ENCODE measurements at regions not wholly inside any gene's neighbourhood (a gene's known extent, or its start where the extent isn't known, plus 50 kb on each side); places are given as distances from the start of the nearest gene placed in this dataset.

DNA sequence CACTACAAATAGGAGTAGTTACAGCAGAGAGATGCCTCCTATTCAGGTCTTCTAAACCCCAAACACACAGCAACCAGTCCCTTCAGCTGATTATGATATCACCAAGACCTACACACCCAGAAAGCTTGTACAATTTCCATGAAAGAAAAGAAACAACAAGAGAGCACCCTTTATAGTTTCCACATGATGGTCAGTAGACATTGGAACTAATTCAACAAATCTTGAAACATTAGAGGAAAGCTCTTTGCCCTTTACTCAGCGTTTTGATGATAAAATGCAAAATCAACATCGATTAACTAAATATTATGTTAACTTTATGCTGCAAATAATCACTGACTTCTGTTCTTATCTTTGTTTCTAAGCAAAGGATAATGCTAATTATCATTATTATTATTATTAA lies 393.6 kb upstream of the ID2 start:
- no peak overlapping the region for H2BK15ac ChIP-seq (ENCODE audit: low read depth, low read length)
- WGBS (ENCODE audit: extremely low coverage, insufficient read length, low lambda C conversion rate) = no CpG with 5 or more reads among the region's 2 CpGs

More for the DNA sequence above, 393.6 kb upstream of the ID2 start:
- Histone ChIP-seq H3K14ac (ENCODE audit: insufficient read depth, low read length) (no peak overlapping the region), H4K20me1 (ENCODE audit: control insufficient read depth, insufficient read depth, insufficient read length) (no peaks in the 10 kb centered on the region), H4K5ac (ENCODE audit: insufficient read length, low read depth, low read length) (no peak overlapping the region), H3K4me1 (ENCODE audit: insufficient read depth, low read length) (no peaks in the 10 kb centered on the region), H3K23ac (ENCODE audit: insufficient read length, low read depth, low read length) (no peak overlapping the region), H3K9ac (ENCODE audit: extremely low read depth, insufficient read length, low read length) (no peak overlapping the region), H3K9me3 (ENCODE audit: control insufficient read depth, low read depth, low read length) (no peaks in the 10 kb centered on the region), H3K56ac (ENCODE audit: insufficient read length, low read depth, low read length) (no peak overlapping the region), H4K91ac (ENCODE audit: insufficient read length, low read depth, low read length) (no peak overlapping the region), H3T11ph (ENCODE audit: low read length) (no peak overlapping the region), H2BK5ac (ENCODE audit: insufficient read length, low read length) (no peak overlapping the region), H3K4ac (ENCODE audit: low read depth, low read length) (no peak overlapping the region), H4K8ac (replicated peaks; ENCODE audit: insufficient read length, low read depth, low read length) (no peak overlapping the region), H2AK5ac (ENCODE audit: insufficient read length, low read length) (no peak overlapping the region), H2AFZ (ENCODE audit: low read length) (no peak overlapping the region), H2BK12ac (ENCODE audit: insufficient read length, low read depth, low read length) (no peak overlapping the region), H3K23me2 (ENCODE audit: insufficient read length, low read depth, low read length, poor library complexity, severe bottlenecking) (no peaks in the 10 kb centered on the region), H2BK120ac (ENCODE audit: low read depth, low read length, poor library complexity, severe bottlenecking) (no peak overlapping the region), H3K4me2 (ENCODE audit: insufficient read depth, insufficient read length, low read length) (no peak overlapping the region), H3K27me3 (ENCODE audit: insufficient read depth, low read length) (no peaks in the 10 kb centered on the region), H2BK20ac (ENCODE audit: low read depth, low read length, poor library complexity, severe bottlenecking) (no peak overlapping the region), H3K18ac (ENCODE audit: insufficient read length, low read depth, low read length) (no peak overlapping the region), H3K27ac (ENCODE audit: insufficient read length, low read depth, low read length) (no peak overlapping the region), H3K79me1 (ENCODE audit: insufficient read depth, low read depth, low read length, poor library complexity, severe bottlenecking) (no peaks in the 10 kb centered on the region), H3K79me2 (ENCODE audit: insufficient read depth, low read length) (no peaks in the 10 kb centered on the region)
- no peak overlapping the region for H3K4me3 Mint-ChIP-seq
- TF ChIP-seq, protein P1, sequence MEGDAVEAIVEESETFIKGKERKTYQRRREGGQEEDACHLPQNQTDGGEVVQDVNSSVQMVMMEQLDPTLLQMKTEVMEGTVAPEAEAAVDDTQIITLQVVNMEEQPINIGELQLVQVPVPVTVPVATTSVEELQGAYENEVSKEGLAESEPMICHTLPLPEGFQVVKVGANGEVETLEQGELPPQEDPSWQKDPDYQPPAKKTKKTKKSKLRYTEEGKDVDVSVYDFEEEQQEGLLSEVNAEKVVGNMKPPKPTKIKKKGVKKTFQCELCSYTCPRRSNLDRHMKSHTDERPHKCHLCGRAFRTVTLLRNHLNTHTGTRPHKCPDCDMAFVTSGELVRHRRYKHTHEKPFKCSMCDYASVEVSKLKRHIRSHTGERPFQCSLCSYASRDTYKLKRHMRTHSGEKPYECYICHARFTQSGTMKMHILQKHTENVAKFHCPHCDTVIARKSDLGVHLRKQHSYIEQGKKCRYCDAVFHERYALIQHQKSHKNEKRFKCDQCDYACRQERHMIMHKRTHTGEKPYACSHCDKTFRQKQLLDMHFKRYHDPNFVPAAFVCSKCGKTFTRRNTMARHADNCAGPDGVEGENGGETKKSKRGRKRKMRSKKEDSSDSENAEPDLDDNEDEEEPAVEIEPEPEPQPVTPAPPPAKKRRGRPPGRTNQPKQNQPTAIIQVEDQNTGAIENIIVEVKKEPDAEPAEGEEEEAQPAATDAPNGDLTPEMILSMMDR (conservative IDR thresholded peaks at IDR 0.05) = no peak
- peaks cover 4 to 15% of the 10 kb centered on the region in 2 experiments for H3K4me1 Mint-ChIP-seq
- peaks cover 0 to 3% of the 10 kb centered on the region in 2 experiments; a peak in 1 of 5 replicates for H3K9me3 Mint-ChIP-seq
- no peaks in the 10 kb centered on the region; the same call in 1 of the 2 replicates for H3K27me3 Mint-ChIP-seq (ENCODE audit: low read depth)
- no peak for DNase-seq
- H3K36me3 Mint-ChIP-seq (ENCODE audit: insufficient read depth in 1 of 3, low read depth in 3 of 3) = peaks cover 0 to under 1% (median 0%) of the 10 kb centered on the region in 3 experiments; a peak in 1 of 7 replicates
- no peak overlapping the region for H3K27ac Mint-ChIP-seq

All from H9 (cell line).